OCI-LY1 (cell line): ENCODE measurements at regions not wholly inside any gene's neighbourhood (a gene's known extent, or its start where the extent isn't known, plus 50 kb on each side); places are given as distances from the start of the nearest gene placed in this dataset.

Source experiments
- EZH2 ChIP-seq: fragments of 200-600 bp; sonication (generic), shearing (Covaris generic); IDR thresholded peaks from 2 replicates; pipeline ENCODE4 v1.8.0; 2017; ENCODE audit warnings: borderline replicate concordance, mixed run types, mild to moderate bottlenecking, antibody characterized with exemption, low read length, moderate library complexity, mixed read lengths
- TF ChIP-seq, protein P1 (sequence below): fragments of 200-600 bp; sonication (generic), shearing (Covaris generic); IDR thresholded peaks from 2 replicates; pipeline ENCODE4 v1.5.1; 2017; ENCODE audit warnings: mild to moderate bottlenecking, antibody characterized with exemption, low read length, moderate library complexity, mixed read lengths

DNA sequence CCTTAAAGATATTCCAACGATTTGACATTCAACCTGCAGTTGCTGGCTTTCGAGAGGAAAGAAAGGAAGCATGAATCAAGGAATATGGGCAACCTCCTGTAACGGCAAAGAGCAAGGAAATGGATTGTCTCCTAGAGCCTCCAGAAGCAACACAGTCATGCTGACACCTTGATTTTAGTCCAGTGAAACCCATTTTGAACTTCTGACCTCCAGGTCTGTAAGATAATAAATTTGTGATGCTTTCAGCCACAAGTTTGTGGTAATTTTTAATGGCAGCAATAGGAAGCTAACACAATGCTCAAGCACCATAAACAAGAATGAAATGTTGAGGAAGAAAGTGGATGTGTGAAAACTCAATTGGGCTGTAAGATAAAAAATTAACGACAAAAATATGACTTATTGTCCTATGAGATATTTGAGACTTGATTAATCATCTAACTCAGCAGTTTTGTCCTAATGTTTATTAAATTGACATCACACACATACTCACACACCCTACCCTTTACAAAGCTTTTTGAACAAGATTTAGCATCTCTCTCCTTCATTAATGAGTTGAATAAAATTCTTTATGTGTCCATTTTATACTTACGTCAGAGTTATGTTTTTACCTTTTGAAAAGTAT, 857.2 kb upstream of the INTU start:
- TF ChIP-seq, protein P1, sequence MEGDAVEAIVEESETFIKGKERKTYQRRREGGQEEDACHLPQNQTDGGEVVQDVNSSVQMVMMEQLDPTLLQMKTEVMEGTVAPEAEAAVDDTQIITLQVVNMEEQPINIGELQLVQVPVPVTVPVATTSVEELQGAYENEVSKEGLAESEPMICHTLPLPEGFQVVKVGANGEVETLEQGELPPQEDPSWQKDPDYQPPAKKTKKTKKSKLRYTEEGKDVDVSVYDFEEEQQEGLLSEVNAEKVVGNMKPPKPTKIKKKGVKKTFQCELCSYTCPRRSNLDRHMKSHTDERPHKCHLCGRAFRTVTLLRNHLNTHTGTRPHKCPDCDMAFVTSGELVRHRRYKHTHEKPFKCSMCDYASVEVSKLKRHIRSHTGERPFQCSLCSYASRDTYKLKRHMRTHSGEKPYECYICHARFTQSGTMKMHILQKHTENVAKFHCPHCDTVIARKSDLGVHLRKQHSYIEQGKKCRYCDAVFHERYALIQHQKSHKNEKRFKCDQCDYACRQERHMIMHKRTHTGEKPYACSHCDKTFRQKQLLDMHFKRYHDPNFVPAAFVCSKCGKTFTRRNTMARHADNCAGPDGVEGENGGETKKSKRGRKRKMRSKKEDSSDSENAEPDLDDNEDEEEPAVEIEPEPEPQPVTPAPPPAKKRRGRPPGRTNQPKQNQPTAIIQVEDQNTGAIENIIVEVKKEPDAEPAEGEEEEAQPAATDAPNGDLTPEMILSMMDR = no peak
- TF ChIP-seq EZH2 = no peak
